ENCODE measurements at regions not wholly inside any gene's neighbourhood (a gene's known extent, or its start where the extent isn't known, plus 50 kb on each side); places are given as distances from the start of the nearest gene placed in this dataset.

DNA sequence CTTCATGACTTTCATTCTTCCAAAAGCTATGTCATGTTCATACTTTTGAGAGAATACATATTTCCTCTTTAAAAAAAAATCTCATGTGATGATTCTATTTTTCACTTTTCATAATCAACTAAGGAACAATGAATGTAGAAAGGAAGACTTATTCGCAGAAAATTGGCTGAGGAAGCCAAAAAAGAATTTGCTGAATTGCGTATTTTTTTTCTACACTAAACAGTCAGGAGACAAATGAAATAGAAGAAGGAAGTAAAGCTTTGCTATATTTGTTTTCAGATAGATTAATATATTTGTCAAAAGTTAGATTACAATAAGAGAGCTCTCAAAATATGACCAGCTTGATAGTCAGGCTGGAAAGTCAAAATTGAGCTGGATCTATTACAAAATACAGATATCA lies 504.2 kb downstream of the ANXA1 start:
- no peaks in the 10 kb centered on the region for H3K9me3 ChIP-seq (replicated peaks; ENCODE audit: control insufficient read depth, insufficient read depth, low read length)
- dilution Hi-C loops (cut with MboI; ENCODE audit: extremely low pct_ligation_motif_present, low sequenced_read_pairs) (no loop called here), intact Hi-C loops (cut with micrococcal nuclease) (loop anchor here (5.0 kb wide), 1 partner anchor 34 kb away; no protein-coding TSS in a partner anchor)
- CTCF ChIA-PET: no interaction called here
- DNase-seq (ENCODE audit: low read depth, low spot score) (no peak), FAIRE-seq (no peak)
- H3K9me1 ChIP-seq (replicated peaks; ENCODE audit: control insufficient read depth, extremely low read depth, insufficient read depth, low read length): no peaks in the 10 kb centered on the region
- H3K79me2 ChIP-seq (ENCODE audit: control insufficient read depth, insufficient read depth, low read length): no peaks in the 10 kb centered on the region
- no peak overlapping the region for H3K9ac ChIP-seq (replicated peaks; ENCODE audit: extremely low read depth, insufficient read depth, low read length)
- no TSS peak for BruUV-seq (replicated peaks)
- H3K4me3 ChIP-seq (replicated peaks in 1 of 3; ENCODE audit: insufficient read depth in 1 of 3, low read depth in 1 of 3, low read length in 3 of 3): no peak overlapping the region
- H3K27me3 ChIP-seq (ENCODE audit: control insufficient read depth in 2 of 2, insufficient read depth in 2 of 2, low read length in 2 of 2): no peaks in the 10 kb centered on the region
- H3K4me2 ChIP-seq (ENCODE audit: insufficient read depth, low read length): no peak overlapping the region
- no peak overlapping the region for H3K27ac ChIP-seq (ENCODE audit: insufficient read depth, low read depth, low read length)
- H3K4me1 ChIP-seq (ENCODE audit: control insufficient read depth, extremely low read depth, insufficient read depth, low read length): no peaks in the 10 kb centered on the region
- no peaks in the 10 kb centered on the region for H3K36me3 ChIP-seq (ENCODE audit: control insufficient read depth in 2 of 2, extremely low read depth in 1 of 2, insufficient read depth in 2 of 2, low read length in 2 of 2)
- TF ChIP-seq GATA2 (IDR thresholded peaks at IDR 0.05; ENCODE audit: insufficient read depth, insufficient read length, low read depth, low read length): no peak
- TF ChIP-seq, protein P1, sequence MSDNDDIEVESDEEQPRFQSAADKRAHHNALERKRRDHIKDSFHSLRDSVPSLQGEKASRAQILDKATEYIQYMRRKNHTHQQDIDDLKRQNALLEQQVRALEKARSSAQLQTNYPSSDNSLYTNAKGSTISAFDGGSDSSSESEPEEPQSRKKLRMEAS (IDR thresholded peaks at IDR 0.05; ENCODE audit: insufficient read depth, insufficient read length): no peak
- no peak overlapping the region for H2AFZ ChIP-seq (ENCODE audit: low read depth, low read length)
- no peaks in the 10 kb centered on the region for H4K20me1 ChIP-seq (replicated peaks; ENCODE audit: control insufficient read depth, extremely low read depth, insufficient read depth, low read length)
- POLR2A ChIA-PET: no interaction called here

- no peaks in the 10 kb centered on the region for H3K9me1 ChIP-seq (replicated peaks; ENCODE audit: control insufficient read depth, extremely low read depth, insufficient read depth, low read length)
- H3K36me3 ChIP-seq (ENCODE audit: control insufficient read depth in 2 of 2, extremely low read depth in 1 of 2, insufficient read depth in 2 of 2, low read length in 2 of 2): no peaks in the 10 kb centered on the region
- H4K20me1 ChIP-seq (replicated peaks; ENCODE audit: control insufficient read depth, extremely low read depth, insufficient read depth, low read length): no peaks in the 10 kb centered on the region
- no peak overlapping the region for H2AFZ ChIP-seq (ENCODE audit: low read depth, low read length)
- POLR2A ChIA-PET: no interaction called here
- no TSS peak for BruUV-seq (replicated peaks)
- CTCF ChIA-PET: no interaction called here
- TF ChIP-seq, protein P1 (IDR thresholded peaks at IDR 0.05; ENCODE audit: insufficient read depth, insufficient read length): no peak
- TF ChIP-seq GATA2 (IDR thresholded peaks at IDR 0.05; ENCODE audit: insufficient read depth, insufficient read length, low read depth, low read length): no peak
- TF ChIP-seq, protein P2, sequence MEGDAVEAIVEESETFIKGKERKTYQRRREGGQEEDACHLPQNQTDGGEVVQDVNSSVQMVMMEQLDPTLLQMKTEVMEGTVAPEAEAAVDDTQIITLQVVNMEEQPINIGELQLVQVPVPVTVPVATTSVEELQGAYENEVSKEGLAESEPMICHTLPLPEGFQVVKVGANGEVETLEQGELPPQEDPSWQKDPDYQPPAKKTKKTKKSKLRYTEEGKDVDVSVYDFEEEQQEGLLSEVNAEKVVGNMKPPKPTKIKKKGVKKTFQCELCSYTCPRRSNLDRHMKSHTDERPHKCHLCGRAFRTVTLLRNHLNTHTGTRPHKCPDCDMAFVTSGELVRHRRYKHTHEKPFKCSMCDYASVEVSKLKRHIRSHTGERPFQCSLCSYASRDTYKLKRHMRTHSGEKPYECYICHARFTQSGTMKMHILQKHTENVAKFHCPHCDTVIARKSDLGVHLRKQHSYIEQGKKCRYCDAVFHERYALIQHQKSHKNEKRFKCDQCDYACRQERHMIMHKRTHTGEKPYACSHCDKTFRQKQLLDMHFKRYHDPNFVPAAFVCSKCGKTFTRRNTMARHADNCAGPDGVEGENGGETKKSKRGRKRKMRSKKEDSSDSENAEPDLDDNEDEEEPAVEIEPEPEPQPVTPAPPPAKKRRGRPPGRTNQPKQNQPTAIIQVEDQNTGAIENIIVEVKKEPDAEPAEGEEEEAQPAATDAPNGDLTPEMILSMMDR (IDR thresholded peaks at IDR 0.05; ENCODE audit: extremely low read depth in 1 of 2, insufficient read depth in 1 of 2, low read depth in 1 of 2, low read length in 2 of 2): no peak
- TF ChIP-seq EZH2 (IDR thresholded peaks at IDR 0.05; ENCODE audit: borderline replicate concordance, low read depth, low read length, severe bottlenecking): no peak
- TF ChIP-seq MYC (IDR thresholded peaks at IDR 0.05; ENCODE audit: low read depth, low read length): no peak
- no peak for TF ChIP-seq POLR2A (IDR thresholded peaks at IDR 0.05; ENCODE audit: low read depth, low read length)
- TF ChIP-seq FOS (IDR thresholded peaks at IDR 0.05; ENCODE audit: borderline replicate concordance, insufficient read depth, low read length): no peak
- no peak for TF ChIP-seq JUN (IDR thresholded peaks at IDR 0.05; ENCODE audit: borderline replicate concordance, insufficient read depth, insufficient read length, low read depth)
- TF ChIP-seq POLR2AphosphoS5 (IDR thresholded peaks at IDR 0.05; ENCODE audit: insufficient read depth, low read depth, low read length): no peak
- H3K79me2 ChIP-seq (ENCODE audit: control insufficient read depth, insufficient read depth, low read length): no peaks in the 10 kb centered on the region
- no peaks in the 10 kb centered on the region for H3K27me3 ChIP-seq (ENCODE audit: control insufficient read depth in 2 of 2, insufficient read depth in 2 of 2, low read length in 2 of 2)
- H3K4me3 ChIP-seq (replicated peaks in 1 of 3; ENCODE audit: insufficient read depth in 1 of 3, low read depth in 1 of 3, low read length in 3 of 3): no peak overlapping the region
- H3K4me2 ChIP-seq (ENCODE audit: insufficient read depth, low read length): no peak overlapping the region
- dilution Hi-C loops (cut with MboI; ENCODE audit: extremely low pct_ligation_motif_present, low sequenced_read_pairs): no loop called here
- H3K9me3 ChIP-seq (replicated peaks; ENCODE audit: control insufficient read depth, insufficient read depth, low read length): no peaks in the 10 kb centered on the region
- H3K27ac ChIP-seq (ENCODE audit: insufficient read depth, low read depth, low read length): no peak overlapping the region
- no peaks in the 10 kb centered on the region for H3K4me1 ChIP-seq (ENCODE audit: control insufficient read depth, extremely low read depth, insufficient read depth, low read length)
- no peak for DNase-seq (ENCODE audit: low read depth, low spot score)
- FAIRE-seq: no peak
- no peak overlapping the region for H3K9ac ChIP-seq (replicated peaks; ENCODE audit: extremely low read depth, insufficient read depth, low read length)
- intact Hi-C loops (cut with micrococcal nuclease): no loop called here
Measured at GRCh38 chr9:73665253-73665652, 513.6 kb downstream of the ANXA1 start.

Measured in endothelial cell of umbilical vein (primary cell).